Thyroid gland (tissue), 4 donors: ENCODE measurements at regions not wholly inside any gene's neighbourhood (a gene's known extent, or its start where the extent isn't known, plus 50 kb on each side); places are given as distances from the start of the nearest gene placed in this dataset.

Source experiments
- POLR2A ChIP-seq, 2 donors: fragments of 450-650 bp; IDR thresholded peaks; one replicate each; pipeline ENCODE4 v1.6.1; 2017; ENCODE audit warnings: antibody characterized with exemption in 2 of 2, mild to moderate bottlenecking in 2 of 2, moderate library complexity in 1 of 2
- TF ChIP-seq, protein P1 (sequence below), 6 experiments: fragments of 200-600 bp in 3 of 6; fragments of 450-650 bp in 3 of 6; sonication (generic) in 3 of 6; IDR thresholded peaks; one replicate each; pipeline ENCODE4 v1.5.1; 2016 to 2019; ENCODE audit warnings: antibody characterized with exemption in 6 of 6, mild to moderate bottlenecking in 2 of 6, inconsistent platforms in 1 of 6, moderate library complexity in 1 of 6

DNA sequence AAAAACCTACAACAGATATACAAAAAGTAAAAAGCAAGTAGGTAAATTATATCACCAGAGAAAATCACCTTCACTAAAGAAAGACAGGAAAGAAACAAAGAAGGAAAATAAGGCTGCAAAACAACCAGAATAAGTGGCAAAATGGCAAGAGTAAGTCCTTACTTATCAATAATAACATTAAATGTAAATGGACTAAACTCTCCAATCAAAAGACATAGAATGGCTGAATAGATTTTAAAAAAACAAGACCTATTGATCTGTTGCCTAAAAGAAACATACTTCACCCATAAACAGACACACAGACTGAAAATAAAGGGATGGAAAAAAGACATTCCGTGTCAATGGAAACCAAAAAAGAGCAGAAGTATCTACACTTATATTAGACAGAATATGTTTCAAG, 695.7 kb upstream of the FAT3 start:
- TF ChIP-seq, protein P1, sequence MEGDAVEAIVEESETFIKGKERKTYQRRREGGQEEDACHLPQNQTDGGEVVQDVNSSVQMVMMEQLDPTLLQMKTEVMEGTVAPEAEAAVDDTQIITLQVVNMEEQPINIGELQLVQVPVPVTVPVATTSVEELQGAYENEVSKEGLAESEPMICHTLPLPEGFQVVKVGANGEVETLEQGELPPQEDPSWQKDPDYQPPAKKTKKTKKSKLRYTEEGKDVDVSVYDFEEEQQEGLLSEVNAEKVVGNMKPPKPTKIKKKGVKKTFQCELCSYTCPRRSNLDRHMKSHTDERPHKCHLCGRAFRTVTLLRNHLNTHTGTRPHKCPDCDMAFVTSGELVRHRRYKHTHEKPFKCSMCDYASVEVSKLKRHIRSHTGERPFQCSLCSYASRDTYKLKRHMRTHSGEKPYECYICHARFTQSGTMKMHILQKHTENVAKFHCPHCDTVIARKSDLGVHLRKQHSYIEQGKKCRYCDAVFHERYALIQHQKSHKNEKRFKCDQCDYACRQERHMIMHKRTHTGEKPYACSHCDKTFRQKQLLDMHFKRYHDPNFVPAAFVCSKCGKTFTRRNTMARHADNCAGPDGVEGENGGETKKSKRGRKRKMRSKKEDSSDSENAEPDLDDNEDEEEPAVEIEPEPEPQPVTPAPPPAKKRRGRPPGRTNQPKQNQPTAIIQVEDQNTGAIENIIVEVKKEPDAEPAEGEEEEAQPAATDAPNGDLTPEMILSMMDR (IDR thresholded peaks at IDR 0.05), result no peak
- no peak for TF ChIP-seq POLR2A (IDR thresholded peaks at IDR 0.05)
